ENCODE measurements at regions not wholly inside any gene's neighbourhood (a gene's known extent, or its start where the extent isn't known, plus 50 kb on each side); places are given as distances from the start of the nearest gene placed in this dataset.

GRCh38 chrY:14344648-14345333, 179.5 kb upstream of the NLGN4Y start:
- intact Hi-C loops (cut with DNase I) = no loop called here
- Histone ChIP-seq H3K27ac (no peak overlapping the region), H3K4me1 (no peaks in the 10 kb centered on the region), H3K27me3 (no peaks in the 10 kb centered on the region), H3K4me3 (no peak overlapping the region), H3K36me3 (no peaks in the 10 kb centered on the region), H3K9me3 (no peaks in the 10 kb centered on the region)
- DNase-seq = no peak
- no peak for ATAC-seq
- TF ChIP-seq CTCF (IDR thresholded peaks at IDR 0.05) = no peak

GRCh38 chrY:14351590-14351989, 172.7 kb upstream of the NLGN4Y start:
- ATAC-seq = no peak
- H3K36me3 ChIP-seq = no peaks in the 10 kb centered on the region

GRCh38 chrY:14356154-14356553, 168.2 kb upstream of the NLGN4Y start:
- ATAC-seq = no peak
- intact Hi-C loops (cut with DNase I) = no loop called here

More at GRCh38 chrY:14351590-14351989, 172.7 kb upstream of the NLGN4Y start:
- H3K27me3 ChIP-seq = no peaks in the 10 kb centered on the region
- H3K27ac ChIP-seq = no peak overlapping the region
- H3K4me3 ChIP-seq = no peak overlapping the region
- no peaks in the 10 kb centered on the region for H3K4me1 ChIP-seq
- no peak for DNase-seq
- intact Hi-C loops (cut with DNase I) = no loop called here
- H3K9me3 ChIP-seq = no peaks in the 10 kb centered on the region
- TF ChIP-seq CTCF (IDR thresholded peaks at IDR 0.05) = no peak

GRCh38 chrY:14360748-14361500, 163.4 kb upstream of the NLGN4Y start:
- intact Hi-C loops (cut with DNase I) = no loop called here
- DNase-seq (no peak), ATAC-seq (no peak)

More at GRCh38 chrY:14356154-14356553, 168.2 kb upstream of the NLGN4Y start:
- Histone ChIP-seq H3K27ac (no peak overlapping the region), H3K9me3 (no peaks in the 10 kb centered on the region), H3K27me3 (no peaks in the 10 kb centered on the region), H3K4me3 (no peak overlapping the region), H3K4me1 (no peaks in the 10 kb centered on the region), H3K36me3 (no peaks in the 10 kb centered on the region)
- no peak for TF ChIP-seq CTCF (IDR thresholded peaks at IDR 0.05)
- DNase-seq = no peak

More at GRCh38 chrY:14360748-14361500, 163.4 kb upstream of the NLGN4Y start:
- Histone ChIP-seq H3K4me1 (no peaks in the 10 kb centered on the region), H3K27me3 (no peaks in the 10 kb centered on the region), H3K27ac (no peak overlapping the region), H3K36me3 (no peaks in the 10 kb centered on the region), H3K4me3 (no peak overlapping the region), H3K9me3 (no peaks in the 10 kb centered on the region)
- TF ChIP-seq CTCF (IDR thresholded peaks at IDR 0.05) = no peak
